ENCODE measurements at regions not wholly inside any gene's neighbourhood (a gene's known extent, or its start where the extent isn't known, plus 50 kb on each side); places are given as distances from the start of the nearest gene placed in this dataset.

GRCh38 chr12:46506198-46506597 is 133.6 kb upstream of the SLC38A2 start:
- ChIA-PET CTCF (no interaction called here), POLR2A (no interaction called here)
- peaks cover 4% of the 10 kb centered on the region for H3K36me3 Mint-ChIP-seq (ENCODE audit: insufficient read depth, unreplicated experiment)
- peaks cover 6% of the 10 kb centered on the region for H3K4me1 Mint-ChIP-seq (ENCODE audit: insufficient read depth, unreplicated experiment)
- no peaks in the 10 kb centered on the region for H3K27me3 Mint-ChIP-seq (ENCODE audit: insufficient read depth, unreplicated experiment)
- intact Hi-C loops (cut with micrococcal nuclease), result no loop called here
- no peak for DNase-seq (ENCODE audit: unreplicated experiment)
- TF ChIP-seq CTCF (IDR thresholded peaks at IDR 0.05; ENCODE audit: unreplicated experiment), result no peak
- BruUV-seq (replicated peaks), result no TSS peak
- no peak overlapping the region for H3K27ac Mint-ChIP-seq (ENCODE audit: low read depth, unreplicated experiment)
- no peak overlapping the region for H3K4me3 Mint-ChIP-seq (ENCODE audit: unreplicated experiment)
- H3K9me3 Mint-ChIP-seq (ENCODE audit: unreplicated experiment), result peaks cover 63% of the 10 kb centered on the region

- CTCF ChIA-PET, result interaction anchor here (0.6 kb wide), 1 partner anchor 20 kb away, joined by 3 read pairs; no protein-coding TSS in a partner anchor
- no peak for TF ChIP-seq CTCF (IDR thresholded peaks at IDR 0.05; ENCODE audit: unreplicated experiment)
- DNase-seq (ENCODE audit: unreplicated experiment), result no peak
- Mint-ChIP-seq H3K9me3 (ENCODE audit: unreplicated experiment) (peaks cover 46% of the 10 kb centered on the region), H3K36me3 (ENCODE audit: insufficient read depth, unreplicated experiment) (peaks cover 4% of the 10 kb centered on the region), H3K4me1 (ENCODE audit: insufficient read depth, unreplicated experiment) (peaks cover 6% of the 10 kb centered on the region), H3K27me3 (ENCODE audit: insufficient read depth, unreplicated experiment) (no peaks in the 10 kb centered on the region), H3K27ac (ENCODE audit: low read depth, unreplicated experiment) (peak overlapping the region; percentile 35), H3K4me3 (ENCODE audit: unreplicated experiment) (no peak overlapping the region)
- POLR2A ChIA-PET, result interaction anchor here (1.0 kb wide), 1 partner anchor 11 kb away, joined by 3 read pairs; no protein-coding TSS in a partner anchor
- intact Hi-C loops (cut with micrococcal nuclease), result no loop called here
- no TSS peak for BruUV-seq (replicated peaks)
Measured at GRCh38 chr12:46504494-46504893, 131.9 kb upstream of the SLC38A2 start.

- intact Hi-C loops (cut with micrococcal nuclease), result no loop called here
- Mint-ChIP-seq H3K36me3 (ENCODE audit: insufficient read depth, unreplicated experiment) (peaks cover 4% of the 10 kb centered on the region), H3K9me3 (ENCODE audit: unreplicated experiment) (peaks cover 46% of the 10 kb centered on the region), H3K27me3 (ENCODE audit: insufficient read depth, unreplicated experiment) (no peaks in the 10 kb centered on the region), H3K27ac (ENCODE audit: low read depth, unreplicated experiment) (no peak overlapping the region), H3K4me3 (ENCODE audit: unreplicated experiment) (no peak overlapping the region), H3K4me1 (ENCODE audit: insufficient read depth, unreplicated experiment) (peaks cover 6% of the 10 kb centered on the region)
- POLR2A ChIA-PET, result no interaction called here
- no peak for DNase-seq (ENCODE audit: unreplicated experiment)
- no peak for TF ChIP-seq CTCF (IDR thresholded peaks at IDR 0.05; ENCODE audit: unreplicated experiment)
- CTCF ChIA-PET, result no interaction called here
- BruUV-seq (replicated peaks), result TSS peak; percentile 32
Measured at GRCh38 chr12:46503637-46504175, 131.1 kb upstream of the SLC38A2 start.

GRCh38 chr12:46500673-46501072 is 128.1 kb upstream of the SLC38A2 start:
- no peaks in the 10 kb centered on the region for H3K4me1 Mint-ChIP-seq (ENCODE audit: insufficient read depth, unreplicated experiment)
- no peak for DNase-seq (ENCODE audit: unreplicated experiment)
- H3K36me3 Mint-ChIP-seq (ENCODE audit: insufficient read depth, unreplicated experiment), result peaks cover 4% of the 10 kb centered on the region
- BruUV-seq (replicated peaks), result no TSS peak
- no peaks in the 10 kb centered on the region for H3K27me3 Mint-ChIP-seq (ENCODE audit: insufficient read depth, unreplicated experiment)
- POLR2A ChIA-PET, result no interaction called here
- CTCF ChIA-PET, result interaction anchor here (0.7 kb wide), 1 partner anchor 34 kb away, joined by 3 read pairs; no protein-coding TSS in a partner anchor
- no peak overlapping the region for H3K27ac Mint-ChIP-seq (ENCODE audit: low read depth, unreplicated experiment)
- no peak overlapping the region for H3K4me3 Mint-ChIP-seq (ENCODE audit: unreplicated experiment)
- peaks cover 31% of the 10 kb centered on the region for H3K9me3 Mint-ChIP-seq (ENCODE audit: unreplicated experiment)
- intact Hi-C loops (cut with micrococcal nuclease), result no loop called here
- no peak for TF ChIP-seq CTCF (IDR thresholded peaks at IDR 0.05; ENCODE audit: unreplicated experiment)
